HEK293 (cell line): ENCODE measurements at regions not wholly inside any gene's neighbourhood (a gene's known extent, or its start where the extent isn't known, plus 50 kb on each side); places are given as distances from the start of the nearest gene placed in this dataset.

Experiments used
- CTCF ChIP-seq: fragments of 450-650 bp; formaldehyde crosslinking; IDR thresholded peaks from 2 replicates; pipeline ENCODE4 v1.5.1; 2016; ENCODE audit warnings: missing biosample characterization, missing genetic modification characterization
- GLI2 ChIP-seq: fragments of 450-650 bp; formaldehyde crosslinking; IDR thresholded peaks from 2 replicates; pipeline ENCODE4; 2017; ENCODE audit warnings: missing biosample characterization, missing genetic modification characterization, low read depth, borderline replicate concordance
- GLIS2 ChIP-seq: fragments of 450-650 bp; formaldehyde crosslinking; IDR thresholded peaks from 2 replicates; pipeline ENCODE4 v1.5.1; 2016; ENCODE audit warnings: missing biosample characterization, missing genetic modification characterization
- KLF16 ChIP-seq: fragments of 450-650 bp; formaldehyde crosslinking; IDR thresholded peaks from 2 replicates; pipeline ENCODE4 v1.5.1; 2017; ENCODE audit warnings: missing biosample characterization, missing genetic modification characterization
- SETDB1 ChIP-seq: IDR thresholded peaks from one replicate; pipeline ENCODE4 v1.6.1; 2017; ENCODE audit warnings: mild to moderate bottlenecking, low read length, moderate library complexity, mixed read lengths; ENCODE audit not compliant: insufficient read length
- YY1 ChIP-seq: fragments of 450-650 bp; formaldehyde crosslinking; IDR thresholded peaks from 2 replicates; pipeline ENCODE4 v1.5.1; 2018; ENCODE audit warnings: missing biosample characterization, missing genetic modification characterization
- ZNF138 ChIP-seq: fragments of 450-650 bp; formaldehyde crosslinking; IDR thresholded peaks from 2 replicates; pipeline ENCODE4 v1.5.1; 2016; ENCODE audit warnings: missing biosample characterization, missing genetic modification characterization, borderline replicate concordance
- ZNF157 ChIP-seq: fragments of 450-650 bp; formaldehyde crosslinking; IDR thresholded peaks from 2 replicates; pipeline ENCODE4 v1.5.1; 2016; ENCODE audit warnings: missing biosample characterization, missing genetic modification characterization
- ZNF239 ChIP-seq: fragments of 450-650 bp; formaldehyde crosslinking; IDR thresholded peaks from 2 replicates; pipeline ENCODE4 v1.5.1; 2016; ENCODE audit warnings: missing biosample characterization, missing genetic modification characterization
- ZNF549 ChIP-seq: fragments of 450-650 bp; IDR thresholded peaks from 2 replicates; pipeline ENCODE4 v1.5.1; 2018; ENCODE audit warnings: missing biosample characterization, missing genetic modification characterization, mild to moderate bottlenecking, inconsistent platforms, moderate library complexity
- ZNF830 ChIP-seq: fragments of 450-650 bp; IDR thresholded peaks from 2 replicates; pipeline ENCODE4 v1.5.0; 2018; ENCODE audit warnings: missing biosample characterization, missing genetic modification characterization, low read depth, mild to moderate bottlenecking, moderate library complexity

- TF ChIP-seq YY1 (tag by site-specific recombination), result no peak
- no peak for TF ChIP-seq CTCF
- no peak for TF ChIP-seq SETDB1
- TF ChIP-seq GLIS2, result no peak
- TF ChIP-seq ZNF138 (tag by site-specific recombination), result no peak
- no peak for TF ChIP-seq ZNF157 (tag by site-specific recombination)
- no peak for TF ChIP-seq ZNF549 (tag by site-specific recombination)
- TF ChIP-seq GLI2 (tag by site-specific recombination), result no peak
- TF ChIP-seq KLF16 (tag by site-specific recombination), result no peak
- no peak for TF ChIP-seq ZNF239
- no peak for TF ChIP-seq ZNF830 (tag by site-specific recombination)
Observed at GRCh38 chr13:72523593-72523992, 203.8 kb downstream of the MZT1 start.
